Esophagus squamous epithelium (tissue), 4 donors: ENCODE measurements at regions not wholly inside any gene's neighbourhood (a gene's known extent, or its start where the extent isn't known, plus 50 kb on each side); places are given as distances from the start of the nearest gene placed in this dataset.

Source experiments
- POLR2A ChIP-seq, 4 donors: fragments of 450-650 bp; IDR thresholded peaks; one replicate each; pipeline ENCODE4 v1.6.1; 2017; ENCODE audit warnings: antibody characterized with exemption in 4 of 4, mild to moderate bottlenecking in 4 of 4, moderate library complexity in 3 of 4
- TF ChIP-seq, protein P1 (sequence below), 6 experiments: fragments of 450-650 bp in 4 of 6; fragments of 200-600 bp in 2 of 6; sonication (generic) in 2 of 6; IDR thresholded peaks; one replicate each; pipeline ENCODE4 v1.5.1; 2016 to 2019; ENCODE audit warnings: antibody characterized with exemption in 6 of 6, mild to moderate bottlenecking in 4 of 6, moderate library complexity in 4 of 6

GRCh38 chr17:77691216-77692085, 267.1 kb upstream of the TNRC6C start:
- TF ChIP-seq, protein P1, sequence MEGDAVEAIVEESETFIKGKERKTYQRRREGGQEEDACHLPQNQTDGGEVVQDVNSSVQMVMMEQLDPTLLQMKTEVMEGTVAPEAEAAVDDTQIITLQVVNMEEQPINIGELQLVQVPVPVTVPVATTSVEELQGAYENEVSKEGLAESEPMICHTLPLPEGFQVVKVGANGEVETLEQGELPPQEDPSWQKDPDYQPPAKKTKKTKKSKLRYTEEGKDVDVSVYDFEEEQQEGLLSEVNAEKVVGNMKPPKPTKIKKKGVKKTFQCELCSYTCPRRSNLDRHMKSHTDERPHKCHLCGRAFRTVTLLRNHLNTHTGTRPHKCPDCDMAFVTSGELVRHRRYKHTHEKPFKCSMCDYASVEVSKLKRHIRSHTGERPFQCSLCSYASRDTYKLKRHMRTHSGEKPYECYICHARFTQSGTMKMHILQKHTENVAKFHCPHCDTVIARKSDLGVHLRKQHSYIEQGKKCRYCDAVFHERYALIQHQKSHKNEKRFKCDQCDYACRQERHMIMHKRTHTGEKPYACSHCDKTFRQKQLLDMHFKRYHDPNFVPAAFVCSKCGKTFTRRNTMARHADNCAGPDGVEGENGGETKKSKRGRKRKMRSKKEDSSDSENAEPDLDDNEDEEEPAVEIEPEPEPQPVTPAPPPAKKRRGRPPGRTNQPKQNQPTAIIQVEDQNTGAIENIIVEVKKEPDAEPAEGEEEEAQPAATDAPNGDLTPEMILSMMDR (IDR thresholded peaks at IDR 0.05) = no peak
- TF ChIP-seq POLR2A (IDR thresholded peaks at IDR 0.05) = no peak
